ENCODE measurements at regions not wholly inside any gene's neighbourhood (a gene's known extent, or its start where the extent isn't known, plus 50 kb on each side); places are given as distances from the start of the nearest gene placed in this dataset.
A peak's percentile ranks its signal among the peaks of the same experiment; 100 is the strongest.
"Not testable (repeated sequence)": the region's sequence is repeated elsewhere in the genome, so short reads cannot be mapped to it uniquely, and the experiment has no call there.

DNA sequence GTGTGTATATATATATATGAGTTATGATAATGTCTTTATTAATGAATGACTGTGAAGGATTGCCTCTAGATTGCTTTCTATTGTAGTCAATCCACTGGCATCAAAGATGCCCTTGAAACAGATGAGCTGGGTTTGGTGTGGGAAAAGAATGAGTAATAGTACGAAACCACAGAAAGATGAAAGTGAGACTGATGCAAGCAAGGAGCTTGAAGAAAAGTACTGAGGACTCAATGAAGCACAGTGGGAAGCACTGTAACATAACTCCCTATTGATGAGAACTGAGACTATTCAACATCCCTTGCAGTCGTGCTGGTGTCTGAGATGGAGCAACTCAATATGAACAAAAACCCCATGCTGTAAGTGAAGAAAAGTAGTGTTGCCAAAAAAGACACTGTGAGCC is 1794.2 kb downstream of the SLITRK5 start:
- no peak for DNase-seq (ENCODE audit: low read depth)

DNA sequence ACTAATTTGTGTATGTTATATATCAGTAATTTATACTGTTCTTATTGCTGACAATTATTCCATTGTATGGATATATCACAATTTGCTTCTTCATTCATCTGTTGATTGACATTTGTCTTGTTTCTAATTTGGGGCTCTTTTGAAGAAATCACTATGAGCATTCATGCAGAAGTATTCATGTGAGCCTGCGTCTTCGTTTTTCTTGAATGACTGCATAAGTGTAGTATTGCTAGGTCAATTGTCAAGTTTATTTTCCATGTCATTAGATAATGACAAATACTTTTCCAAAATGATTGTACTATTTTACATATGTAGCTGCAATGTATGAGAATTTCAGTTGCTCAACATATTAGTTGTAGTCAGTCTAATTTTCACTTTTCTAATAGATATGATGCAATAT is 1796.9 kb downstream of the SLITRK5 start:
- no peak for DNase-seq (ENCODE audit: low read depth)

DNA sequence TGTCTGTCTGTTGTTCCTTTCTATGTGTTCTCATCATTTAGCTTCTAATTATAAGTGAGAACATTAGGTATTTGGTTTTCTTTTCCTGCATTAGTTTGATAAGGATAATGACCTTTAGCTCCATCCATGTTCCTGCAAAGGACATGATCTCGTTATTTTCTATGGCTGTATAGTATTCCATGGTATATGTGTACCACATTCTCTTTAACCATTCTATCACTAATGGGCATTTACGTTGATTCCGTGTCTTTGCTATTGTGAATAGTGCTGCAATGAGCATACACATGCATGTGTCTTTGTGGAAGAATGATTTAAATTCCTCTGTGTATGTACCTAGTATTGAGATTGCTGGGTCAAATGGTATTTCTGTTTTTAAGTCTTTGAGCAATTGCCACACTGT is 1799.7 kb downstream of the SLITRK5 start:
- DNase-seq (ENCODE audit: low read depth): no peak

DNA sequence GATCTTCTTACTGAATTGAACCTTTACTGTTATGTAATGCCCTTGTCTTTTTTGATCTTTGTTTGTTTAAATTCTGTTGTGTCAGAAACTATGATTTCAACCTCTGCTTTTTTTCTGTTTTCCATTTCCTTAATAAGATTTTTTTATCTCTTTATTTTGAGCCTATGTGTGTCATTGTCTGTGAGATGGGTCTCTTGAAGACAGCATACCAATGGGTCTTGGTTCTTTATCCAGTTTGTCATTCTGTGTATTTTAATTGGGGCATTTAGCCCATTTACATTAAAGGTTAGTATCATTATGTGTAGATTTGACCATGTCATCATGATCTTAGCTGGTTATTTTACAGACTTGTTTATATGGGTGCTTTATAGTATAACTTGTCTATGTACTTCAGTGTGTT is 1803.3 kb downstream of the SLITRK5 start:
- no peak for DNase-seq (ENCODE audit: low read depth)

DNA sequence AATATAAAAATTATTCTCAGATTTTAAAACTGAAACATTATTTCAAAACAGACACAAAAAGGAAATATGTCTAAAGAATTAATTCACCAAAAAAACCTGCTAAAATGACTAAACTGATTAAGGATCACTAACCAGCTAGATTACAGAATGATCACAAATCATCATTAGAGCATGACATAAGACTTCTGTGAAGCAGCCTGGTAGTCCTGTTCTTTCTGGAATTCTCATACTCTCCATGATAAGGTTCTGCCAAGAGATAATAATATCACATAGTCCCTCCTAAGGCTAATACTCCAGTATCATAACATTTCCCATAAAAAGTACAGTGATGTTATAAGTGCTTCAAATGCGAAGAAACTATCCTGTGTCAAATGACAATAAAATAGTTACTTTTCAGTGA is 1814.9 kb downstream of the SLITRK5 start:
- no peak for DNase-seq (ENCODE audit: low read depth)

DNA sequence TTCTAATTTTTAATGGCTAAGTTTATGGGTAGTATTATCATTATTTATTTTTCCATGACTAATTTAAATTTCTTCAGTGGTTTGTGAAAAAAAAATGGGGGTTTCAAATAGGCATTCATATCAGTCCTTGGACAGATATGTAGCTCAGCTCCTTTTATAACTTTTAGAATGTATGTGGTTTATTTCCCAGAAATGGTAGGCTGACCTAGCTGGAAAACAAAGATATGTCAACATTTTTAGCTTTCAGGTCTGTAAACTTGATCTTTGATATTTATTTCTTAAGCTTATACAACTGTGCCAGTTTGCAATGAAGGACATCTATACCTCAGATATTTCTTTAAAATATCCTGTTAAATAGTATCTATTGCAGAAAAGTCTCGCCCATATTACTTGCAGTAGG is 1815.5 kb downstream of the SLITRK5 start:
- no peak for DNase-seq (ENCODE audit: low read depth)

DNA sequence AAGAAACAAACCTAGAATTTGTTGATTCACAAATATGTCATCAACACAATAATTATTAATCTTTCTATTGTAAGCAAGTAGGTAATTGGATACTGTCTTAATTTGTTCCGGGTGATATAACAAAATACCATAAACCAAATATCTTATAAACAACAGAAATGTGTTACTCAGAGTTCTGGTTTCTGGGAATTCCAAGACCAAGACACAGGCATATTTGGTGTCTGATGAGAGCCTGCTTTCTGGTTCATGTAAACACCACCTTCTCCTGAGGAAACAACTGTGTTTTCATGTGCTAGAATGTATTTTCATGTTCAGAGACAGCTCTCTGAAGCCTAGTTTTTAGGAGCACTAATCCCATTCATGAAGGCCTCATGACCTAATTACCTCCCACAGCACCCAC is 1819.5 kb downstream of the SLITRK5 start:
- no peak for DNase-seq (ENCODE audit: low read depth)

DNA sequence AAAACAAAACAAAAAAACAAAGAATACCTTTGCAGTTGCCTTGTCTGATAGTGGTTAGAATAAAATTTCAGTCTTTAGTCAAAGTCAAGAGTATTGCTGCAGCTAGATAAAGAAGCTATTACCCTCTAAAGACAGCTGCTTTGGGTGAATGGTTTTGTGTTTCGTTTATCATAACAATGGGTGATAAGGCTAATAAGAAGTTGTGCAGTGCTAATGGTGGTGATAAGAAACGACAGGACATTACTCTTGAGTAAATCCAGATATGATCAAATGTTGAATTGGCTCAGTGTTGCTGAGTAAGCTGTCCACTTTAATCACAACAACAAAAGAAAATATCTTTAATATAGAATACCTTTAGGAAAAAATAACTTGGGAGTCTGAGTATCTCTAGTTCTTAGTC is 1825.3 kb downstream of the SLITRK5 start:
- DNase-seq (ENCODE audit: low read depth): no peak

DNA sequence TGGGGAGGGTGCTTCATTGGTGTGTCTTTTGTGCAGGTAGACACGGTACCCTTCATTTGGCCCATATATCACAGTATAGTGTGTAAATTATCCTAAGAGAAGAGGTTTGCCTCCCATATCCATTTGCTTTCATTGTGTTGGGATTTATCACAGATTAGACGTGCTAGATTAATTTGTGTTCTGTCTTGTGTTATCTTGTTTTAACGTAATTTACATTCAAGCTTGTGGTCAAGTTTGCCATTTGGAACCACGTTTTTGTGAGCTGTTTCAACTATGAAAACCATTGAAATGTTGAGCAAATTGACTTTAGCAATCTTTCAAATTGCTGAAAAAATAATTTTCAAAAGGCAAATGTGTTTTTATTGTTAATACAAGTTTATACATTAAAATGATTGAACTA is 1826.5 kb downstream of the SLITRK5 start:
- no peak for DNase-seq (ENCODE audit: low read depth)

DNA sequence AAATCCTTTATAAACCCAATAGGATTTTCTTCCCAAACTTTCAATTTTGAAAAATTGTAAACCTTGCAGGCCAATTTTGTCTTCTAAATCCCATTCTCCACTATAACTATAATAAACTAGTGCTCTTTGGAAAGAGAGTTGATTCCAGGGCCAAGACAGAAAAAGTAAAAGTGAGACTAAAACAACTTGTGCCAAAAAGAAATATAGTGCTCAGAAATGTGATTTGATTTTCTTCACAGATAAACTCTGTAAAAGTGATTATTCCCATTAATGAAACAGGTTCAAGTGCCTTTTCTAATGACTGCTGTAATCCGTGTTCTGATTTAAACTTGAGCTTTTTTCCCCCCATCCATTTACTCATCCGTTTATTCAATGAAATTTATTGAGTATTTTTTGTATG is 1831.1 kb downstream of the SLITRK5 start:
- DNase-seq (ENCODE audit: low read depth): peak; percentile 8

DNA sequence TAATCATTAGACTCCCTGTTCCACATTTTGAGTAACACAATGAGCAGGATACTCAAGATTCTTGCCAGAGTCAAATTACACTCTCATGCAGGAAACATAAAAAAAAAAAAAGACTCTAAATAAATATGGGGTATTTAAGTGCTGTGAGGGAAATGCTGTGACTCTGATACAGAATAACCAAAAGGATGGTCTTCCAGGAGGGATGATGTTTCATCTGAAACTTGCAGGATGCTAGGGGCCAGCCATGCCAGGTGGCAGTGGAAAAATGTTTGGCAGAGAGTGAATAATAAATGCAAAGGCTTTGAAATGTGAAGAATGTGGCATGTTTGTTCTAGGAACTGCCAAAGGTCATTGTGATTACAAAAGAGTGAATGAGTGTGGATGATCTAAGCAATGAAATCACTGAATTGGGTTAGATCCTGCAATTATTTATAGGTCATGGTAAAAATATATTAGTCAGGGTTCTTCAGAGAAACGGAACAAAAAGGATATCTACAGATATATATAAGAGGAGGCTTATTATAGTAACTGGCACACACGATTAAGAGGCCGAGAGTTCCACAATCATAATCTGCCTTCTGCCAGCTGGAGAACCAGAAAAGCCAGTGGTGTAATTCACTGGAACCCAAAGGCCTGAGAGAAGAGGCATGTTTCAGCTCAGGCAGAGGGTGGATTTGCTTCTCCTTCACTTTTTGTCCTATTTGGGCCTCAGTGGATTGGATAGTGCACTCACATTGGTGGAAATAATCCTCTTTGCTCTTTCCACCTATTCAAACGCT is 1832.8 kb upstream of the MIR17HG start:
- peak; percentile 5 for DNase-seq (ENCODE audit: low read depth)

DNA sequence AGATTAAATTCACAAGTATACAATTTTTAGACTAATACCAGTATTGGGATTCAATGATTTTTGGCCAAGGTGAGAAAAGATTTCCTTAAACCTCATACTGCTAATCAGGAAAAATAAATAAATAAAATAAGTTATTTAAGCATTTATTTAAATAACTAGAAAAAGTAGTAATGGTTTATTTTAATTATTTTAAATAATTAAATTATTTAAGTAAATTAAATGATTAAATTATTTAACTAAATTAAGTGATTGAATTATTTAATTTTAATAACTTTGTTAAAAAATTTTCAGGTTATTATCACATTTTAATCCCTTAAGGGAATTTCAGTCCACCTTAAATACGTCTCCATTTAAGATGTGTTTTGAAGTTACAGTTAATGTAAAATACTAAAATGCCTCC is 1831.5 kb upstream of the MIR17HG start:
- no peak for DNase-seq (ENCODE audit: low read depth)

DNA sequence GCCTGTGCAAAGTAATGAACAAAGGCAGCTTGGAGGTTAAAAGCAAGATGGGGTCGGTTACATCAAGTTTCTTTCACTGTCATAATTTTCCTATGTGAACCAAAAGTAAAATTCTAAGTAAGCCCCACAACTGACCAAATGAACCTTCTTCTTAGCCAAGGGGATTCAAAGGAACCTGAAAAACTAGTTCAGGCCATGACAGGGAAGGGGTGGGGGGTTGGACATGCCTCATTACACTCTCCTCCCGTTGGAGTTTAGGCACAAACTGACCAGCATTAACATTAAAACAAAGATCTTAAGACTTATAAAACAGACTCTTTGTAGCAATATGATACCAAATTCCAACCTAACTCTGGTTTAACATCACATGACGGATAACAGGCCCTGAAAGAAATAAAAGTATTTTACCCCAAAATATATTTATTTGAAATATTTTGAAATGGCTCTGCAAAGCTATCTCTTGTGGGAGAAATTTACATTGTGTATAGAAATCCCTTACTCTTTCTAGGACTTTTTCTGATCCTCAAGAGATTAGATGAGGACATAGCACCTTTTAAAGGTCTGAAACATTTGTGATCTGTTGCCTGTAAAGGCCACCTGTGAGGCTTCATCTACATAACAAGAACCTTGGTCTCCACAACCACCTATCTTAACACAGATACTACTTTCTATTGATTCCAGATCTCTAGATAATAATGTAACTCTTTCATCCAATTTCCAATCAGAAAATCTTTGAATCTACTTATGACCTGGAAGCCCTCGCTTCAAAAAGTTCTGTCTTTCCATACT is 1829.0 kb upstream of the MIR17HG start:
- no peak for DNase-seq (ENCODE audit: low read depth)

DNA sequence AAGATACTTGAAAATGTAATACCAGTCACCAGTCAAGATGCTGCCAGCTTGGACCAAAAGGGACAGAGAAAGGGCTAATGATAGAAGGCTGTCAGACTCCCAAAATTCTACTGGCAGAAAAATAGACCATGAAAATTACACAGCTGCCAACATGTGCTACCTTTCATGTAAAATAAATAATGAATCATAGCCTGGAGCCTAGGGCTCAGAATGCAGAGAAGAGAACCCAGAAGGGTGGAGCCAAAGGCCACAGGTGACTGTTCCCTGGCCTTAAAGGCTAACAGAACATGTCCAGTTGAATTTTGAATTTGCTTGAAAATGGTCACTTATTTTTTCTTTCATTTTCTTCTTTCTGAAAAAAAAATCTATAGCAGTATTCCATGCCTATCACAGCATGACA is 1827.0 kb upstream of the MIR17HG start:
- no peak for DNase-seq (ENCODE audit: low read depth)

DNA sequence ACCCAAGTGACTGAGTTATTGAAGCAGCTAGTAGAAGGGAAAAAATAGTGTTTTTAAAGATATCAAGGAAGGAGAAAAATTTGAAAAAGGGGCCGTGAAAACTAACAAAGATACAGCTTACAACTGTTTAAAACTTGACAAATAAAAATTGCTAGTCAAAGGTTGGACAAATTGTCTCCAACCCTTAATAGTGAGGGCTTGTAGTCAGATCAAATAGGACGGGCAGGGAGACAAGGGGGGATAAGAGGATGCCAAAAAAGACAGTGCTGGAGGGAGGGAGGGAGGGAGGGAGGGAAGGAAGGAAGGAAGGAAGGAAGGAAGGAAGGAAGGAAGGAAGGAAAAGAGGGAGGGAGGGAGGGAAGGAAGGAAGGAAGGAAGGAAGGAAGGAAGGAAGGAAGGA is 1825.8 kb upstream of the MIR17HG start:
- not testable (repeated sequence) for DNase-seq (ENCODE audit: low read depth)

DNA sequence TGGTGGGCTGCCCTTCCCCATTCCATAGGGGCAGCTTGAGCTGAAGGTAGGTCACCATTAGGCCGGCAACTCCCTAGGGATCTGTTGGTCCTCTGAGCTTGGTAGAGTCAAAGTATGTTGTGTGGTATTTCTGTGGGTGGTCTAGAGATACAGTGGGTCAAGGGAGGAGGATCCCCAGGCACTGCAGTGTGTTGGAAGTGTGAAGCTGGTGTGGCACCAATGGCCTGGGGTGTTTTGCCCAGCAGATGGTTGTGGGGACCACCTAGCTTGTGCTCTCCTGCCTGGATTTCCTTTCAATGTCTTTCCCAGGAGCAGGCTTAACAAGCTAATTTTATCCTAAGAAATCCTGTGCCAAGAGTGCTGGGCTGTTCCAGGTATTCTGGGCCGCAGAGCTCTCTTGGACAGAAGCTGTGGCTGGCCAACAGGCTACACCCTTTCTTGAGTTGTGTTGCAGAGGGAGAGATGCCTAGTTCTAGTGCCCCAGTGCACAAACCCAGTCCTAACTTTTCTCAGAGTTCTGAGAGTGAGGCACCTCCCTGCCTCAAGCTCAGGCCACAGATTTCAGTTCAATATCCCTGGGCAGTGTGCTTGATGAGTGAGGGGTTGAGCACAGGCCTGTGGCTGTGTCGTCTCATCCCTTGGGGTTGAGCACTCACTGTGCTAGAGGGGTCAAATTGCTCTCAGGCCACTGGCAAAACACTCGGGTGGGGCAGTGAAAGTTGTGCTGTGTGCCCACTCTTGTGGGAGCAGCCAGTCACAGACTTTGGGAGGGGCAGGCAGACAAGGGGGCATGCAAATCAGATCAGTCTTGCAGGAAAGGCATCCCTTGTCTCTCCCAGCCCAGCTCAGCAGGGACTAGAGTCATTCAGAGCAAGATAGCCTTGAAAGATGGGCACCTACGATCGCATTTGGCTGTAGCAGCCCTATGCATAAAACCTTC is 1806.1 kb upstream of the MIR17HG start:
- DNase-seq (ENCODE audit: low read depth): no peak

DNA sequence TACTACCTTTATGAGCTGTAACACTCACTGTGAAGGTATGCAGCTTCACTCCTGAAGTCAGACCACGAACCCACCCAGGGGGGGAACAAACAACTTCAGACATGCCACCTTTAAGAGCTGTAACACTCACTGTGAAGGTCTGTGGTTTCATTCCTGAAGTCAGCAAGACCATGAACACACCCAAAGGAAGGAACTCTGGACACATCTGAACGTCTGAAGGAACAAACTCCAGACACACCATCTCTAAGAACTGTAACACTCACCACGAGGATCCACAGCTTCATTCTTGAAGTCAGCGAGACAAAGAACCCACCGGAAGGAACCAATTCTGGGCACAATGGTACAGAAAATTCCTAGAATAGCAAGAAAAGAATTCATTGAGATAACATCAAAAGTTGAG is 1796.5 kb upstream of the MIR17HG start:
- no peak for DNase-seq (ENCODE audit: low read depth)

DNA sequence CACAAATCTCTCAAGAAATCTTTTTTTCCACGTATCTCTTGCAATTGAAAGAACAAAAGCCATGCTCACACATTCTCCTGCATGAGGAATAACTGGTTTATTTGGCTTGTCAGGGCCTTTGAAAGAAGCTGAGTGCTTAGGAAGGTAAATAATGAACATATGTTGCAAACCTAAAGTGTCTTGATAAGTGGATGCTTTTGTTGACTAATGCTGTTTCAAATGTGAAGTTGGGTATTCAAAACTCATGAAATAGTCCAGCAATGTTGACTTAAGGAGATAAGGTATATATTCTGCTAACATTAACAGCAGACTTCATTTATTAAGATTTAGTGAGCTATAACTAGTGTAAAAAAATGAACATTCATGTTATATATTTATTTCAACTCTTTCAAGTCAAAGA is 1792.7 kb upstream of the MIR17HG start:
- DNase-seq (ENCODE audit: low read depth): no peak

DNA sequence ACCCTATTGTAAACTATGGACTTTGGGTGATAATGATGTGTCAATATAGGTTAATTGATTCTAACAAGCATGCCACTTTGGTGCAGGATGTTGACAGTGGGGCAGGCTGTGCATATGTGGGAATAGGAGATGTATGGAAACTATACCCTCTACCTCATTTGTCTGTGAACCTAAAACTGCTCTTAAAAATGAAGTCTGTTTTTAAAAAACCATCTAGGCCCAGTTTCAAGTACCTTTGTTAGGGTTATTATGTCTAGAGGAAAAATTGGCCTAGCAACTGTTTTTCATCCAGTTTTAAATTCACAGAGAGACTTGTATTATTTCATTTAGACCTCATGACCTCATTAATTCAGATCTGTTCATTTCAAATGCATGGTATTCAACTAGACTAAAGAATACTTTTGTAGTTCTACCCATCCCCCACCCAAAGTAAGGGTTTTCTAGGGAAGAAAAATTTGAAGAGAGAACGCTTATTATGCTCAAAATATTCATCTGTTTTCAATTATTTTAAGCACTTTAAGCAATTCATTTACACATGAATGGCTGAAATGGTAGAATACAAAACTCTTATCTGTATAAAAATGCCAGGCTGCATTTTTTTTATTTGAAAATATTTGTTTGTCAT is 1781.9 kb upstream of the MIR17HG start:
- no peak for DNase-seq (ENCODE audit: low read depth)

DNA sequence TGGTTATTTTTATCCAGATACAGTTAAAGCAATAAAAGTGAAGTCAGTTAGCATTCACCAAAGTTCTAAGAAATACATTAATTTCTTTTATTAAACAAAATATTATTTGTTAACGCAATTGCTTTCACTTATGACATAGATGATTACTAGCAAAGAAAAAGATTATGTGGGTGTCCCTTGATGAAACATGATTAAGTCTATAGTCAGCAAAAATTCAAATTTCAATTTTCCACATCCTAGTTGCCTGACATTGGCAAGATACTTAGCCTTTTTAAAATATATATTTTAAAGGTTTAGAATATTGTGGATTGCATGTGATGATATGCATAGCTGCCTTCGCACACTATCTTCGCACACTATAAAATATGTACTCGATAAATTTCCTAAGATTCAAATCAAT is 1780.5 kb upstream of the MIR17HG start:
- no peak for DNase-seq (ENCODE audit: low read depth)

DNA sequence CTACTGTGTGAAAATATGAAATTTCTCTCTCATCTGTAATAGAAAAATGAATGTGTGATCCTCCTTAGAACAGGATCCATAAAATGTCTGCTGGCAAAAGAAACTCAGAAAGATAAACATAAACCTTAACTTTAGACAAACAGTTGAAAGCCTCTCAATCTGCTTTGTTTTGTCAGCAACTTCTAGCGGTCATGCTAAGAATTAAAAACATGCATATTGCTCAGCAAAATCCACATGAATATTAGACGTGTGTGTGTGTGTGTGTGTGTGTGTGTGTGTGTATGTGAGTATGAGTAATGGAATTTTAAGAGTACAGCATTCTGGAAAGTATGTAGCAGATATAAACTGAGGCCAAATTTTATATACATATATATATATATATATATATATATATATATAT is 1779.2 kb upstream of the MIR17HG start:
- DNase-seq (ENCODE audit: low read depth): no peak

DNA sequence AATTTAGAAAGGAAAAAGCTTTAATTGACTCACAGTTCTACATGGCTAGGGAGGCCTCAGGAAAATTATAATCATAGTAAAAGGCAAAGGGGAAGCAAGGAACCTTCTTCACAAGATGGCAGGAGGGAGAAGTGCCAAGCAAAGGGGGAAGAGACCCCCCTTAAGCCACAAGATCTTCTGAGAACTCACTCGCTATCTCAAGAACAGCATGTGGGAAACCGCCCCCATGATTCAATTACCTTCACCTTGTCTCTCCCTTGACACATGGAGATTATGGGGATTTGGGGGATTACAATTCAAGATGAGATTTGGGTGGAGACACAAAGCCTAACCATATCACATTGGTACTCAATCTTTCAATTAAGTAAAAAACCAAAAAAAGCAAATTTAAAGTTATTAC is 1778.7 kb upstream of the MIR17HG start:
- no peak for DNase-seq (ENCODE audit: low read depth)

Measured in forelimb muscle (tissue), 1 donor.